ENCODE measurements at regions not wholly inside any gene's neighbourhood (a gene's known extent, or its start where the extent isn't known, plus 50 kb on each side); places are given as distances from the start of the nearest gene placed in this dataset.

DNA sequence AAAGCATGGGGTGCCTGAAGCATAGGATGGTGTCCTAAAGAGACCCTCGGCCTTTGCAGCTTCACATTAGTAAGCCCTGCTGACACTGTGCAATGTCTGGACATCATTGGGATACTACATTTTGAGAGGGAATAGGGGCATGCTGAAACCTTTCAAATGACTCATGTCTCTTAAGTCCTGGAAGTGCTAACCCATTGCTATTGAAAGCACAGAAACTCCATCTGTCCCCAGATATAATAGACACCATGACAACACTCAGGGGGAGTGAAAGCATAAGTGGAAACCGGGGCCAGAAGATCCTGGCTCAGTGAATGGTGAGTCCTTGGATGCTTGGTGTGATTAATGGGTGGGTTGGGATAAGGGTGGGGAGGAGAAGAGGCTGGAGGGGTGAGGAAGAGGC is 595.5 kb upstream of the ID2 start:
- TF ChIP-seq, protein P1, sequence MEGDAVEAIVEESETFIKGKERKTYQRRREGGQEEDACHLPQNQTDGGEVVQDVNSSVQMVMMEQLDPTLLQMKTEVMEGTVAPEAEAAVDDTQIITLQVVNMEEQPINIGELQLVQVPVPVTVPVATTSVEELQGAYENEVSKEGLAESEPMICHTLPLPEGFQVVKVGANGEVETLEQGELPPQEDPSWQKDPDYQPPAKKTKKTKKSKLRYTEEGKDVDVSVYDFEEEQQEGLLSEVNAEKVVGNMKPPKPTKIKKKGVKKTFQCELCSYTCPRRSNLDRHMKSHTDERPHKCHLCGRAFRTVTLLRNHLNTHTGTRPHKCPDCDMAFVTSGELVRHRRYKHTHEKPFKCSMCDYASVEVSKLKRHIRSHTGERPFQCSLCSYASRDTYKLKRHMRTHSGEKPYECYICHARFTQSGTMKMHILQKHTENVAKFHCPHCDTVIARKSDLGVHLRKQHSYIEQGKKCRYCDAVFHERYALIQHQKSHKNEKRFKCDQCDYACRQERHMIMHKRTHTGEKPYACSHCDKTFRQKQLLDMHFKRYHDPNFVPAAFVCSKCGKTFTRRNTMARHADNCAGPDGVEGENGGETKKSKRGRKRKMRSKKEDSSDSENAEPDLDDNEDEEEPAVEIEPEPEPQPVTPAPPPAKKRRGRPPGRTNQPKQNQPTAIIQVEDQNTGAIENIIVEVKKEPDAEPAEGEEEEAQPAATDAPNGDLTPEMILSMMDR (IDR thresholded peaks at IDR 0.05; ENCODE audit: low read depth, low read length), result no peak
- TF ChIP-seq POLR2A (IDR thresholded peaks at IDR 0.05; ENCODE audit: extremely low read depth, insufficient read length), result no peak
- TF ChIP-seq, protein P2, sequence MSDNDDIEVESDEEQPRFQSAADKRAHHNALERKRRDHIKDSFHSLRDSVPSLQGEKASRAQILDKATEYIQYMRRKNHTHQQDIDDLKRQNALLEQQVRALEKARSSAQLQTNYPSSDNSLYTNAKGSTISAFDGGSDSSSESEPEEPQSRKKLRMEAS (IDR thresholded peaks at IDR 0.05; ENCODE audit: low read depth, low read length), result no peak

Data from NB4 (cell line).